Islet of Langerhans (tissue), 1 donor: ENCODE measurements at regions not wholly inside any gene's neighbourhood (a gene's known extent, or its start where the extent isn't known, plus 50 kb on each side); places are given as distances from the start of the nearest gene placed in this dataset.
"Not testable (repeated sequence)": the region's sequence is repeated elsewhere in the genome, so short reads cannot be mapped to it uniquely, and the experiment has no call there.

Experiments used
- FAIRE-seq: peaks from one replicate; lab custom pipeline; 2011; peaks lifted over from hg19 to GRCh38; lab: Jason Lieb, UNC

DNA sequence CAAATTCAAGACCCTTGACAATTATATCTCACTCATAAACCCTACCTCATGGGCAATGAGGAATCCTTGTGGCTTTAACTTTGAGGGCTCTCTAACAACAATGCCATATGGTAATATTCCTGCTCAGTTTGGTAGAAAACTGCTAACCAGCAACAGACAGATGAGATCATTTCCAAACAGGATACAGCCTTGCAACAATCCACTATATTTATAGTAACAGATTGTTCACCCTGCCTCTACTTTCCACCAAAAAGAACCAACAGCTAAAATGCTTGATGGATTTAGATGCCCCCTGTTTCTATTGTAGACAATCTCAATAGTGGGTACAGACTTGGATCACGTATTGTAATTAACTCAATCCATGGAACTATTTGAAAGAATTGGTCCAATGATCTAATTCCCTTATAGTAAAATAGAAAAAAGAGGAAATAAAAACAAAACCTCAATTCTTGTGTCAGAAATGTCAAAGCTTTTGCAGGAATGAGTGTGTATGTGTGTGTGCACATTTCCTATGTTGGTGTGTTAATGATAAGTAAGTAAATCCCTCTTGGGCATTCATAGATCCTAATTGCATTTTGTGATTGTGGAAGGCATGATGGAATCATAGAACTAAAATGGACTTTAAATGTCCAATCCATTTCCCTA lies 100.0 kb upstream of the EDEM3 start:
- no peak for FAIRE-seq

DNA sequence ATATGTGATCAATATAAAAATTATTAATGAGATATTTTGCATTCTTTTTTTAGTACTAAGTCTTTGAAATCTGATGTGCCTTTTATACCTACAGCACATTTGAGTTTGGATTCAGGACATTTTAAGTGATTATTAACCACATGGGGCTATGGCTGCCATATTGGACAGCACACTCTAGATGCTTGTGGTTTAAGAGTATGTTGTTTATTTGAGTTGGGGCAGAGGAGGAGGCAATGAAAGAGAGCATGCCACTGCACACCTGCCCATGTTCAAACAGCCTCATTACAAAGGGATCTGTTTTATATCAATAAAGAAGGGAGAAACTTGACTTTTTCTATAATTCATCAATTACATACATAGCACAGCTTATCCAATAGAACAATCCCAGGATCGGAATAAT lies 99.4 kb upstream of the EDEM3 start:
- FAIRE-seq, result no peak

DNA sequence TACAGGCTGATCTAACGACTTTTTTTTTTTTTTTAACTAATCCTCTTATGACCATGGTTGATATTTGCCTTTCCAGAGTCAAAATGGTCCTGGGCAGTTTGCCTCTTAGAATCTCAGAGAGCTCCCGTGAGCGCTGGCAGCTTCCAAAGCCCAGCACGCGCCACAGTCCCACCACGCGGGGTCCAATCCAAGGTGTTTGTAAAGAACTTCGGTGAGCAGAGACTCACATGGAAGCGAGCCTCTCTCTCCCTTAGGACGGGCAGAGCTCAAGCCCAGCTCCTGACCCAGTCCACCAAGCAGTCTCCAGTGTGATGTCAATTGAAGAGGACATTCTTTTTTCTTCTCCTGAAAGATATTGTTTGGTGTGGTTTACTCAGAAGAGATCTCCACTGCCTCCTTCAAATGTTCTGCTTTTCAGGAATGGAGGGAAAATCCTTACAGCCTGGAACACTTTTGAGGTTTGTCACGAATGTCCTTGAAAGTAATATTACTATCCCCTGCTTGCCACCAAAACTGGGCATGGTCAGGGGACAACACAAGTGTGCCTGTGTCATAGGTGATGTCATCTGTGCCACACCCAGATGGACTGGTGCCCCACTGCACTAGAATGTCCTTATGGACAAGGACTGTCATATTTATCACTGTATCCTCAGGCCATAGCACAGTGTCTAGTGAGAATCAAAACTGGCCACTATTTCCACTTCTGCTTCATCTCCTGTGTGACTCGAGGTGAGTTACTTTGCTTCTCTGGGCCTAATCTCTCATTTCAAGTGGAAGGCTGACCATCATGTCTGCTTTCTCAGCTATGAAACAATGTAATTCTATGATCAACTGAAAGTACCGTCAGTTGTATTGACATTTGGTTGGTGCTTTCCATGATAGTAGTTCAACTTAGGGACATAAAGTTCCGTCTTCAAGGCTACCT lies 97.4 kb upstream of the EDEM3 start:
- no peak for FAIRE-seq

DNA sequence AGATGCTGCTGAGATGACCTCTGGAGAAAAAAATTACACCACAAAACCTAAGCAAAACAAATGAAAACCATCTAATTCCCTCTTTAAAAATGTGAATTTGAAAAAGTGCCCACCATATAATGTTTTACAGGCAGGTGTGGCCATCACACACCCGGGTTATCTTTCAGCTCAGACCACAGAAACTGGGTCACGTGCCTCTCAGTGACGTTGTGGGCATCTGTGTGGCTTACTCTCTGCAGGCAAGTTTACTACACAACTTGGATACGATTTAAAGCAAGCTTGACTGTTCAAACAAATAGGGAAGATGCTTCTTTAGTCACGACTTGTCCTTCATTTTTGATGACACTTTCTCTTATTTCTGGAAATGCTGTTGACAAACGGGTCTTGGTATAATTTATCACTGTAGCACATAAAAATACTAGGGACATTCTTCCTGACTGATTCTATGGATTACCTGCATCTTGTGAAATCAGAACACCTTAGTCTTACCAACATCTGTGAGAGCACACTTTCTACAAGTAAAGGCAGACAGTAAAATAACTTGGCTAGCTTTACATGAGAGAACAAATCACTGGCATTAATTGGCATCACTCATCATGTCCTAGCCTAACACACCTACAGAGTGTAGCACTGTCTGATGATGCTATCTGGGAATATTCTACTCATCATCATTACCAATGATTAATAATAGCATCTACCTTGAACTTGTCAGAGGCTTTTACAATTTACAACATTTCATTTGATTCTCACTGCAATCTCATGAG lies 89.3 kb upstream of the EDEM3 start:
- no peak for FAIRE-seq

DNA sequence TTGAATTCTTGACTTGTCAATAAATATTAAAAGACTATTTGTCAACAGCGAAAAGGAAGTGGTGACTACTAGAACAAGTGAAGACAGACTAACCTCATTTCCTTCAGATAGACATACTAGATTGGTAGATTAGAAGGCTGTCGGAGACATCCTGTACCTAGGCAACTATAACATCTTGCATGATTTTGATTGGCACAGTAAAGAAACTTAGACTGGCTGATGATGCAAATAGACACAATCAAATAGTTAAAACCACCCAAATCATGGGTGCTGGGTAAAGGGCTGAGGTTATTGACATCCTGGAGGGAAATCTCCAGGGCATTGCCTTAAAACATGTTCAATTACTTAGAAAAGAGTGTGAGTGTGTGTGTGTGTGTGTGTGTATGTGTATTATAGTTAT lies 85.9 kb upstream of the EDEM3 start:
- no peak for FAIRE-seq

DNA sequence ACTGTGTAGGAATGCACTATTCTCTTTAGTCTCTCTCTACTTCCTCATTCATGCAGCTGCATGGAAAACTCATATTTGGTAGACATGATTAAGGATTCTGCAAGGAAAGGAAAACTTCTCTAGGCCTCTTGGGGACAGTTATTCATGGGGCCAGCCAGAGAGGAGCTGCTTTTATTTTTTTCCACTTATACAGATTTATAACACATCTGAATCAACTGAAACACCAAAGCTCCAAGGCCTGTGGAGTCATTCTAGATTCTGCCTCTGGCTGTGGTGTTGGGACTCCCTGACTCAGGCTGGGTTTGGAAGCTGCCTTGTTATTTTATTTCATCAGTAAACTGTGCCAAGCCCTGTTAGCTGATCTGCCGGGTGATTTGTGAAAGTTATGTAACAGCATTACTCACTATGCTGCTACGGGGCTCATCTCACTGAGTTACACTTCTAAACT lies 83.9 kb upstream of the EDEM3 start:
- no peak for FAIRE-seq

DNA sequence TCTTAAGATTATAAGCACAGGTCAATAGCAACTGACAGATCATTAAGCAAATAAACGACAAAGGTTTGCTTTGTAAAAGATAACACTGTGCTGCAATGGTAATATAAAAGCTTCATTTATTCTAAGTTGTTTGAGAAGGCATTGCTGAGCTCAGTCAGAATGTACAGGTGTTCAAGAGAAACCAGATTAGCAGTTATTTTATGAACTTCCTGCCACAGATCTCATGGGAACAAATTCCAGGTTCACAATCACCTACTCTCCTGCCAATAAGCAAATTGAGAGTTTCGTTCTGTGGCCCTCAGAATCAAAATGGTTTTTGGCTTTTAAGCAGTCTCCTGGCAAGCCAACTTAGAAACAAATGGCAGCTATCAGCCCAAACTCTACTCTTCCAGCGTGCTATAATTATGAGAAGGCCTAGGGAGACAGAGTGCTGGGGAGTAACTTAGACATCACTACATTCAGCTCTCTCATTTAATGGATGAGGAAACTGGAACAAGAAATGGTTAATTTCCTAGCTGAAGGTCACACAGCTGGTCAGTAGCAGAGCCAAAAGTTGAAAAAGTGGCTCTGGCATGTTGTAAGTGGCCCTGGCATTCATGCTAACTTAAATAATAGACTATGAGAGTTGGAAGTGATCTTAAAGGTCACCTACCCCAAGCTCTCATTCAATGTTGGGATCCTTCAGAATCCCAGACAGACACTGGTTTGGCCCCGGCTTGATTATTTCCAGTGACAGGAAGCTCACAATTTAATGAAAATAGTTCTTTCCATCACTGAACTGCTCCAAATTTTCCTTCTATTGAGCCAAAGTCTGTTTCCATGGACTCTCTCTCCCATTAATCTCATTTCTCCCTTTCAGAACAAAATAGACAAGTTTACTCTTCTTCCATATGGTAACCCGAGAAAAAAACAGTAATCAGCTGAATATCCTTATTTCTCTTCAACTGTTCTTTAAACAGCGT lies 82.6 kb upstream of the EDEM3 start:
- no peak for FAIRE-seq

DNA sequence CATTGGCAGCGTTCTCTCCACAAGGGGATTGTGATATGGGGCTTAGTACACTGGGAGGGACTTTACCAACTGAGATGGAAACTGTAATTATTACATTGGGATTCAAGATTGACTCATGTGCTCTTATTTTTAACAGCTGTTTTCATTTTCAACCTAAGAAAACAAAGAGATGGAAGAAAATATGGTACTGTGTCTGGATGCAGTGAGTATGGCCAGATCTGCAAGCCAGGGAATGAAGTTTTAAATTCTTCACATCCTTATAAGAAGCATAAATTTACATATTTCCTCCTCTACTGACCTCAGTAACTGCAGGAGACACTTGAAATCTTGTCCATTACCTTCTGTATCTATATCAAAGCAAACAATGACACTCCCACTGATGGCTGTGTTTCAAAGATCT lies 81.5 kb upstream of the EDEM3 start:
- FAIRE-seq, result no peak

DNA sequence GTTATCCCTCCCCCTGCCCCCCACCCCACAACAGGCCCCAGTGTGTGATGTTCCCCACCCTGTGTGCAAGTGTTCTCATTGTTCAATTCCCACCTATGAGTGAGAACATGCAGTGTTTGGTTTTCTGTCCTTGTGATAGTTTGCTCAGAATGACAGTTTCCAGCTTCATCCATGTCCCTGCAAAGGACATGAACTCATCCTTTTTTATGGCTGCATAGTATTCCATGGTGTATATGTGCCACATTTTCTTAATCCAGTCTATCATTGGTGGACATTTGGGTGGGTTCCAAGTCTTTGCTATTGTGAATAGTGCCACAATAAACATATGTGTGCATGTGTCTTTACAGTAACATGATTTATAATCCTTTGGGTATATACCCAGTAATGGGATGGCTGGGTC lies 79.3 kb upstream of the EDEM3 start:
- FAIRE-seq, result not testable (repeated sequence)

DNA sequence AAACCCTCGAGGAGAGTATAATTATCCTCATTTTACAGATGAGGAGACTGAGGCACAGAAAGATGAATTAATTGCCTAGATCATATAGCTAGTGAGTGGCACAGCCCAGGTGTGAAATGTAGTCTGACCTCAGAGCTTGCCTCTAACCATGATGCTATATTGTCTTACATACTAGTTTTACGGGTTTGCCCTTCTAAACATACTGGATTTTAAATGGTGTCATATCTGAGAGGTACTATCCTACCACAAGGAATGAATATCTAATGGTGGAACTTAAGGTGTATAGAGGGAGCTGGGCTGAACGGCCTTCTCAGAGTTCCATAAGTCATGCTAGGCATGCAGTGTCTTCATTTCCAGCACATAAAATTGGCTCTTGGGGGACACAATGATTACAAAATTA lies 77.9 kb upstream of the EDEM3 start:
- no peak for FAIRE-seq

DNA sequence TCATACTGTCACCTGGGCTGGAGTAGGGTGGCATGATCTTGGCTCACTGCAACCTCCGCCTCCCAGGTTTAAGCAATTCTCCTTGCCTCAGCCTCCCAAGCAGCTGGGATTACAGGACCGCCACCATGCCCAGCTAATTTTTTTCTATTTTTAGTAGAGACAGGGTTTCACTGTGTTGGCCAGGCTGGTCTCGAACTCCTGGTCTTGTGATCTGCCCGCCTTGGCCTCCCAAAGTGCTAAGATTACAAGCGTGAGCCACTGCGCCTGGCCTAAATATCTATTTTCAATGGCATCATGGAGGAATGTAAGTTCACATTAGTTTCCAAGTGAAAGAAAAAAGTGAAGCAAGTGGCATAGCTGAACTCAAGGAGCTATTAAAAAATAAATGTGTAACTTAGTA lies 74.8 kb upstream of the EDEM3 start:
- not testable (repeated sequence) for FAIRE-seq

DNA sequence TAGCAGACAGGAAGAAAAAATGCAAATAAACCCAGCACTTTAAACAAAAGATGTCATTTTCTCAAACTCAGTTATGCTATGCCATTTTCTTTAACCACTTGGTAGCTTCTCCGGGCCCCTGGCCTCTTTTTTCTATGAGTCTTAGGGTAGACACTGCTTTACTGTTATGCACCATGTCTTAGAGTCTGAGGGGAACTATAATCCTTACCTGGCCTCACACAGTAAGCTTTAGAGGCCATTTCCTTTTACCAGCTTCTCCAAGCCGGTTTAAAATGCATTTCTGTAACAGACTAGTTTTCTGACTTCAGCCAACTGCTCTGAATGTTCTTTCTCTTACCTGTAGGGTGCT lies 73.7 kb upstream of the EDEM3 start:
- no peak for FAIRE-seq

DNA sequence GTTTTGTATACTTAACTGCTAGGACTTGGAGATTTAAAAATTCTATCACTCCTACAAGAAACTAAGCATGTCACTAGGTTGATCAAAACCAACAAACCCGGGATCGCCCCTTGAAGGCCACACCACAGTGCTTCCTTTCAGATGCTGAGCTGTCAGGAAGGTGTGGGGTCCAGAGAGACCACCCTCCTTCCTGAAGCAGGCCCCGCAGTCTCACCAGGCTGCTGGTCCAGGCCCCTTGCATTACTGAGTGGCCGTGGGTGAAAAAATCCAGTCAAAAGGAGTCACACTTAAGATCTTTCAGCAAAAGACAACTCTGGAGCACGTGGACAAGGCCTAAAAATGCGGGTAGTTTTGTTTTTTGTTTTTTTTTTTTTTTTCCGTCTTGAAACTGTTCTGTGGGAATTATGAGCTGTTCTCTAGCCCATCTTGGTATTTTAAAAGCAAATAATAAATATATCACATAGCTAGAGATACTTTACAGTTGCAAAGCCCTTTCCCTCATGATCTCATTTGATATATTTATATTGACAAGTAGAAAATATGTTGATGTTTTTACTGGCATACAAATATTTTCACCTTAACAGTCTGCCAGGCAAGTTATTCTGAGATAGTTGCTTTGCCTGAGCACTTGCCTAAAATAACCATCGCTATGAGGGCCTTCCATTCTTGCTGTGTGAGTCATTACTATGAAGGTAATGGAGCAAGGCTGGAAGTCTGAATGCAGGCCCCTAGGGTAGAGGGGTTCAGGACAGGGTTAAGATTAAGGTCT lies 73.1 kb upstream of the EDEM3 start:
- no peak for FAIRE-seq

DNA sequence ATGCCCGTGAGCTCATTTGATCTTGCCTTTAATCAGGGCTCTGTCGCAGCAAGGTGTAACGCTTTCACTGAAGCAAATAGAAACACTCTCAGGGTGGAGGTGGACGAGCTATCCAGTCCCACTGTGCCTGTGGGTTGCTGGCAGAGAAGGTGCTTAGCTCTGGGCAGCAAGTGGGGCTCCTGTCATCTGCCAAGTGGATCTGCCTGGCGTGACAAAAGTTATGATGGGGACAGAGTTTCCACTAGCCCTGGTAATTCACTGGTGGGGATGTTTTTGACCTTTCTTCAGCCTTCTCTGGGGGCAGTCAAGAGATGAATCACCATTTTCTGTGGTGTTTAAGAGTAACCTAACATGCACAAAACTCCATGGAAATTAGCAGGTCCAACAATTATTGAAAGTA lies 71.3 kb upstream of the EDEM3 start:
- no peak for FAIRE-seq

DNA sequence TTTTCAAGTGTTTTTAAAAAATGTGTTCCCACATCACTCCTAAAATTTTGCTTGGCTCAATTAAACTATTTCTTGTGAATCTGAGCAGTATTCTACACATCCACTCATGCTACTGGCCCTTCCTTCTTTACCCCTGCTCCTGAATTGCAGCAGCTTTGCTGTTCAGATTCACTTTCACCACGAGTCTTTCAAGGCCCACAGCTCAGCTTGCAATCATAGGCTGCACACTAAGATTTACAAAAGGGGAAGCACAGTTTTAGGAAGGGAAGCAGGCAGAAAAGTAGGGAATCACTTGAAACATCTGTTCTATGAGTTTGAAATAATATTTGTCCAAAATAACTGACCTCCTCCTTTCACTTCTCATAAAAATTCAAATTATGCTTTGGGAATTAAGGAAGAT lies 70.9 kb upstream of the EDEM3 start:
- FAIRE-seq, result no peak

DNA sequence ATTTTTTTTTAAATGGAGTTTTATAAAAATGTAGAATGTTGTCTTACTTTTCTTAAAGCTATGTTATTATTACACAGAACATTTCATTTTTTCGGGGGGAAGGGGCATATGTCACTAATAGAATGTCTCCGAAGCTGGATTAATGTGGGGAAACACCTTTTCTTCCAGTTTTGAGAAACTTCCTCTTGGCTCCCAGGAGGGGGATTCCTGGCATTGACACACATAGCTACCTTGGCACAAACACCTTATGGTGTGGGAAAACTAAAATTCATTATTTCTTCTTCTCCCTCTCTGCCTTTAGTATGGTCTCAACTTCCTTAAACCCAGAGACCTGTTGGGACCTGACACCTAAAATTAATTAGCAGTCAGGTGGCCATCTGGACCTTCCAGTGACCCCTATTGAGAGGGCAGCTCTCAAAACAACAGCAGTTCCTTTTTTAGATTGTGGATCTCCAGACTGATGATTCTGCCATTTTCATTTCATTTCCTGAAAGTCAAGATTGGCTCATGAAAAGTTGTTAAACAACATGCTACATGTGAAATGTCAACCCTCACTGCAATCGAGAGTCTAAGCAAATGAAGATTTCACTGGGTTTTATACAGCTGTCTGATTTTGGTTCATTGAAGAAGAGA lies 70.1 kb upstream of the EDEM3 start:
- FAIRE-seq, result no peak

DNA sequence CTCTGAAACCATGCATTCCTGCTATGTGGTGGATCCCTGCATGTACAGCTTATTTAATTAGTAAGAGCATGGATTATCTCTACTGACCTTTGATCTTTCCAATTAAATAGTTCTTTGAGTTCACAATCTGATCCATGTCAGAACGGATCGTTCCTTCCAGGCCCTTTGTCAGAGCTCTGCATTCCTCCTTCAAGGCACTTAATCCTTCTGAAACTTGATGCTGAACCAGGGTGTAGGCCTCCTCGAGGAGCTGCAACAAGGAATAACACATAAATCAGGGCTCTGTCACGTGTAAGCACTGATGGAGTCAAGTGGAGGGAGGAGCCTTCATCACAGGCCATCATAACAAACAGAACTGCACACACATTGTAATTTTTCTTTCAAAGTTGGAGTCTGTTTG lies 68.4 kb upstream of the EDEM3 start:
- FAIRE-seq, result no peak

DNA sequence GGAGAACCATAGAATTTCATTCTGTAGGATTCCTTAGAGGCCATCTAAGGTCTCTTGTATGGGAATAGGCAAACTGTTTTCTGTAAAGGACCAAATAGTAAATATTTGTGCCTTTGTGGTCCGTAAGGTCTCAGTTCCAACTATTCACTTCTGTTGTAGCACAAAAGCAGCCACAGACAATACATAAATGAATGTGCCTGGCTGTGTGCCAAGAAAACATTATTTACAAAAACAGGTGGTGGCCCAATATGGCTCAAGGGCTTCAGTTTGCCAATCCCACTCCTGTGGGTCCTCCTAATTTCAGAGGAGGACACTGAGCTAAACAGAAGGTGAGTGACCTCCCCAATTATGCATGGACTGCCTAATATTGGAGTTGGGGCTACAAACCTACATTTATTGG lies 67.6 kb upstream of the EDEM3 start:
- FAIRE-seq, result no peak

DNA sequence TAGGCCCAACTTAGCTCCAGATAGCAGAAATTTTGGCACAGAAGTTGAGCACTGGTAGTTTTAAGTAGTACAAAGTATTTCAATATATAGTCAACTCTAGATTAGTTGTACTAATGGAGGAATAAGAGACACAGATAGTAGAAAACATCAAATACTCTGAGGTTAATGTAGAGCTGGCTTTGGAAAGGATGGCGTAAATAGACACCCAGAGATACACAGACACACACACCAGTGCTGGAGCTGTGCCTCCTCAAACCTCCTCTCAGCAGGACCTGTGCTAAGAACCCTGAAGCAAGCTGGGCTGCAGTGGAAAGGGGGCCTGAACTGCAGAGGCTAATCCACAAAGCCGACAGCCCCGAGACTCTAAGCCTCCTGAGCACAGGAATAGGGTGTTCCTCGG lies 67.0 kb upstream of the EDEM3 start:
- no peak for FAIRE-seq

DNA sequence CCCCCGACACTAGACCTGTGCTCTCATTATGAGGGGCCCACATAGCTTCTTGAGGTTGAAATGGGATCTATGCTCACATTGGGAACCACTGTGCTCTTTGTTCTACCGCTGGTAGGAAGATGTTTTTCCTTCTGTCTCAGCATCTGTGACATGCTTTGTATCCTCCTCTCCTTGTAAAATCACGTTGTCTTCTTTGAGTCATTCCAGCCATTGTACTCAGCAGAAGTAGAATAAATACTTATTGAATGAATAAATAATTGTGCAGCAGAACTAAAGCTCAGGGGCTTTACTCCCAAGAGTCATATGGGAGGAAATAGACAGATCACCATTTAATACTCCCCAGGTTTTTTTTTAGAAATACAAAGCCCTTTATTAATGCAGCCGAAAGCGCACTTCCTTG lies 66.3 kb upstream of the EDEM3 start:
- FAIRE-seq, result no peak
